SK-N-MC (cell line): ENCODE measurements at regions not wholly inside any gene's neighbourhood (a gene's known extent, or its start where the extent isn't known, plus 50 kb on each side); places are given as distances from the start of the nearest gene placed in this dataset.

Experiments used
- EZH2 ChIP-seq: fragments of 200-600 bp; sonication (generic); IDR thresholded peaks from one replicate; pipeline ENCODE4 v1.6.1; 2017; ENCODE audit warnings: antibody characterized with exemption
- FOXP2 ChIP-seq: optimal IDR thresholded peaks from 2 replicates; pipeline ENCODE3; 2011; ENCODE audit warnings: mild to moderate bottlenecking, moderate library complexity; ENCODE audit not compliant: insufficient read depth; ENCODE audit errors: extremely low read length, control extremely low read depth
- POLR2AphosphoS5 ChIP-seq: IDR thresholded peaks from 2 replicates; pipeline ENCODE4 v1.6.1; 2012; ENCODE audit warnings: mild to moderate bottlenecking, low read depth, low read length, borderline replicate concordance

GRCh38 chr12:13371797-13372196, 175.3 kb downstream of the EMP1 start:
- TF ChIP-seq EZH2 (no peak), POLR2AphosphoS5 (no peak), FOXP2 (no peak)
